Gastrocnemius medialis (tissue), 4 donors: ENCODE measurements at regions not wholly inside any gene's neighbourhood (a gene's known extent, or its start where the extent isn't known, plus 50 kb on each side); places are given as distances from the start of the nearest gene placed in this dataset.

Experiments used
- ATAC-seq, 2 donors: fragments of 150-250 bp; one replicate each; pipeline ENCODE4 v1.9.1; 2016
- DNase-seq, 2 donors: peaks; one replicate each; pipeline ENCODE4 v3.0.0-alpha.2; 2019
- H3K27ac ChIP-seq, 4 donors: fragments of 200-600 bp; sonication (generic); 1 replicate in 1 of 4; 2 replicates in 3 of 4; pipeline ENCODE4 v1.5.1; 2016 to 2018; ENCODE audit warnings: mild to moderate bottlenecking in 2 of 4, moderate library complexity in 1 of 4
- H3K27me3 ChIP-seq, 3 donors: fragments of 200-600 bp; sonication (generic) in 2 of 3; 1 replicate in 1 of 3; 2 replicates in 2 of 3; pipeline versions ENCODE4 v1.5.1 to v1.6.0; 2016 to 2019; ENCODE audit warnings: mild to moderate bottlenecking in 1 of 3, moderate library complexity in 1 of 3
- H3K36me3 ChIP-seq, 2 donors: fragments of 200-600 bp; sonication (generic) in 1 of 2; one replicate each; pipeline ENCODE4 v1.5.1; 2017 to 2018
- H3K4me1 ChIP-seq, 2 donors: fragments of 200-600 bp; sonication (generic) in 1 of 2; one replicate each; pipeline ENCODE4 v1.5.1; 2016 to 2017; ENCODE audit warnings: mild to moderate bottlenecking in 2 of 2
- H3K4me3 ChIP-seq, 4 donors: fragments of 200-600 bp; sonication (generic) in 3 of 4; 1 replicate in 1 of 4; 2 replicates in 3 of 4; pipeline ENCODE4 v1.5.1; 2016 to 2019; ENCODE audit warnings: mild to moderate bottlenecking in 2 of 4
- H3K9me3 ChIP-seq, 3 donors: fragments of 200-600 bp; sonication (generic) in 2 of 3; 1 replicate in 1 of 3; 2 replicates in 2 of 3; pipeline ENCODE4 v1.5.1; 2016 to 2019
- CTCF ChIP-seq, 5 experiments: fragments of 450-650 bp in 3 of 5; fragments of 200-600 bp in 2 of 5; sonication (generic) in 2 of 5; IDR thresholded peaks in 4 of 5; conservative IDR thresholded peaks in 1 of 5; 1 replicate in 4 of 5; 2 replicates in 1 of 5; pipeline ENCODE4 v1.5.1; 2016 to 2019; ENCODE audit warnings: antibody characterized with exemption in 5 of 5, mild to moderate bottlenecking in 3 of 5, moderate library complexity in 3 of 5
- POLR2A ChIP-seq, 2 donors: fragments of 450-650 bp; IDR thresholded peaks; one replicate each; pipeline ENCODE4 v1.6.1; 2017; ENCODE audit warnings: antibody characterized with exemption in 2 of 2, mild to moderate bottlenecking in 2 of 2, moderate library complexity in 2 of 2
- in situ Hi-C, 4 donors: fragments of 200-750 bp; cut with MboI; loops; one replicate each; pipeline versions ENCODE4 v1.15.0 to v1.8.0; 2017; ENCODE audit warnings: low sequenced_read_pairs in 4 of 4
- intact Hi-C: fragments of 100-400 bp; cut with DNase I; formaldehyde crosslinking; loops from one replicate; pipeline ENCODE4 v1.15.1; 2023; ENCODE audit warnings: low total_unique reads

- H3K27ac ChIP-seq: no peak overlapping the region
Measured at GRCh38 chr4:63528256-63528991, 880.8 kb downstream of the TECRL start.

GRCh38 chr4:63526251-63526650, 883.0 kb downstream of the TECRL start:
- H3K27ac ChIP-seq: no peak overlapping the region
- intact Hi-C loops: no loop called here
- TF ChIP-seq POLR2A (IDR thresholded peaks at IDR 0.05) (no peak), CTCF (IDR thresholded peaks at IDR 0.05 in 4 of 5, conservative IDR thresholded peaks at IDR 0.05 in 1 of 5) (no peak)
- no peaks in the 10 kb centered on the region for H3K4me1 ChIP-seq
- H3K4me3 ChIP-seq: no peak overlapping the region
- H3K9me3 ChIP-seq: no peaks in the 10 kb centered on the region
- H3K36me3 ChIP-seq: no peaks in the 10 kb centered on the region
- in situ Hi-C loops: no loop called here
- ATAC-seq (no peak), DNase-seq (no peak)
- H3K27me3 ChIP-seq: no peaks in the 10 kb centered on the region

More at GRCh38 chr4:63528256-63528991, 880.8 kb downstream of the TECRL start:
- no peak for TF ChIP-seq POLR2A (IDR thresholded peaks at IDR 0.05)
- TF ChIP-seq CTCF (IDR thresholded peaks at IDR 0.05 in 4 of 5, conservative IDR thresholded peaks at IDR 0.05 in 1 of 5): no peak
- in situ Hi-C loops (no loop called here), intact Hi-C loops (no loop called here)
- DNase-seq (no peak), ATAC-seq (no peak)
- H3K4me1 ChIP-seq: no peaks in the 10 kb centered on the region
- H3K36me3 ChIP-seq: no peaks in the 10 kb centered on the region
- no peaks in the 10 kb centered on the region for H3K27me3 ChIP-seq
- H3K9me3 ChIP-seq: no peaks in the 10 kb centered on the region
- no peak overlapping the region for H3K4me3 ChIP-seq

- H3K27ac ChIP-seq: no peak overlapping the region
- H3K36me3 ChIP-seq: no peaks in the 10 kb centered on the region
- TF ChIP-seq POLR2A (IDR thresholded peaks at IDR 0.05) (no peak), CTCF (IDR thresholded peaks at IDR 0.05 in 4 of 5, conservative IDR thresholded peaks at IDR 0.05 in 1 of 5) (no peak)
- ATAC-seq: no peak
- H3K9me3 ChIP-seq: no peaks in the 10 kb centered on the region
- H3K27me3 ChIP-seq: no peaks in the 10 kb centered on the region
- H3K4me1 ChIP-seq: no peaks in the 10 kb centered on the region
- intact Hi-C loops: no loop called here
- DNase-seq: no peak
- in situ Hi-C loops: no loop called here
- no peak overlapping the region for H3K4me3 ChIP-seq
Measured at GRCh38 chr4:63524764-63525163, 884.5 kb downstream of the TECRL start.

DNA sequence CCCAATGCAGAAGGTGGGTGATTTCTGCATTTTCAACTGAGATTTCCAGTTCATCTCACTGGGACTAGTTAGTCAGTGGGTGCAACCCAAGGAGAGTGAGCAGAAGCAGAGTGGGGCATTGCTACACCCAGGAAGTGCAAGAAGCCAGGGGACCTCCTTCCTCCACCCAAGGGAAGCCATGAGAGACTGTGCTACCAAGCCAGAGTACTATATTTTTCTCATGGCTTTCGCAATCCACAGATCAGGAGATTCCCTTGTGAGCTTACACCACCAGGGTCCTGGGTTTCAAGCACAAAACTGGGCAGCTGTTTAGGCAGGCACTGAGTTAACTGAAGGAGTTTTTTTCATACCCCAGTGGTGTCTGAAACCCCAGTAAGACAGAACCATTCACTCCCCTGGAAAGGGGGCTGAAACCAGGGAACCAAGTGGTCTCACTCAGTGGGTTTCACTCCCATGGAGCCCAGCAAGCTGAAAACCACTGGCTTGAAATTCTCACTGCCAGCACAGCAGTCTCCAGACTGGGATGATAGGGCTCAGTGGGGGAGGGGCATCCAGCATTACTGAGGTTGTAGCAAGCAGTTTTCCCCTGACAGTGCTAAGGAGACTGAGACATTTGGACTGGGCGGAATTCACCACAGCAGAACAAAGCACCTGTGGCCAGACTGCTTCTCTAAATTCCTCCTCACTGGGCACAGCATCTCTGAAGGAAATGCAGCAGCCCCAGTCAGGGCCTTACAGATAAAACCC, 903.4 kb downstream of the TECRL start:
- H3K4me1 ChIP-seq: no peaks in the 10 kb centered on the region
- no peak overlapping the region for H3K4me3 ChIP-seq
- H3K9me3 ChIP-seq: no peaks in the 10 kb centered on the region
- DNase-seq: no peak
- in situ Hi-C loops: no loop called here
- intact Hi-C loops: no loop called here
- H3K27ac ChIP-seq: no peak overlapping the region
- TF ChIP-seq CTCF (IDR thresholded peaks at IDR 0.05 in 4 of 5, conservative IDR thresholded peaks at IDR 0.05 in 1 of 5): no peak
- TF ChIP-seq POLR2A (IDR thresholded peaks at IDR 0.05): no peak
- H3K27me3 ChIP-seq: no peaks in the 10 kb centered on the region
- no peak for ATAC-seq
- H3K36me3 ChIP-seq: no peaks in the 10 kb centered on the region
